SH-SY5Y (cell line): ENCODE measurements at regions not wholly inside any gene's neighbourhood (a gene's known extent, or its start where the extent isn't known, plus 50 kb on each side); places are given as distances from the start of the nearest gene placed in this dataset.

Experiments
- GATA2 ChIP-seq: IDR thresholded peaks from 2 replicates; pipeline ENCODE4 v1.6.1; 2011; ENCODE audit warnings: mild to moderate bottlenecking, low read depth, low read length
- GATA3 ChIP-seq: IDR thresholded peaks from 2 replicates; pipeline ENCODE4 v1.6.1; 2011; ENCODE audit warnings: low read depth, mild to moderate bottlenecking, low read length, moderate library complexity

GRCh38 chr6:68040312-68040778, 594.7 kb upstream of the ADGRB3 start:
- no peak for TF ChIP-seq GATA2
- TF ChIP-seq GATA3: no peak
